Left renal pelvis (tissue), 4 donors: ENCODE measurements at regions not wholly inside any gene's neighbourhood (a gene's known extent, or its start where the extent isn't known, plus 50 kb on each side); places are given as distances from the start of the nearest gene placed in this dataset.
"Not testable (repeated sequence)": the region's sequence is repeated elsewhere in the genome, so short reads cannot be mapped to it uniquely, and the experiment has no call there.

ENCODE experiments used
- DNase-seq, 4 donors: peaks; one replicate each; pipeline ENCODE4 v3.0.0-alpha.2; 2013; ENCODE audit warnings: low read depth in 4 of 4, low spot score in 3 of 4

GRCh38 chr1:80194221-80194620 lies 1187.7 kb upstream of the ADGRL4 start:
- DNase-seq = no peak

- no peak for DNase-seq
These were observed 1174.9 kb upstream of the ADGRL4 start for GRCh38 chr1:80181418-80181817.

- DNase-seq = no peak
These were observed 1165.1 kb upstream of the ADGRL4 start for GRCh38 chr1:80171631-80172030.

- DNase-seq = peak in 1 of 4 donors; percentile 12
These were observed 1164.4 kb upstream of the ADGRL4 start for GRCh38 chr1:80170811-80171485.

DNA sequence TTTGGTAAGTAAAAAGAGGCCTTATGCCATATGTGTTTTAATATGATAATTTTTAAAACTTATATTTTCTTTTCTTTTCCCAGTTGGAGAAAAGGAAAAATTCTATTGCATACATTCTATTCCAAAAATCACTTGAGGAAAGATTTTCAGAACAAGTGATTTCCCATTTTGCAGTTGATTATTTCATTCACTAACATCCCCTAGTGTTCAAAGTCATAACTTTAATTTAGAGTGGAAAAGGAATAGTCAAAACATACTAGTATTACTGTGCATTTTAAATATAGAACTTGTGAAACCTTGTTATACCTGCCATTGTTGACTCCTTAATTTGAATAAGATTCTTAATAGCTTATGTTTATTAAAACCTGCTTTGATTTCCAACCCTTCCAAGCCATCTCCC lies 1157.6 kb upstream of the ADGRL4 start:
- no peak for DNase-seq

DNA sequence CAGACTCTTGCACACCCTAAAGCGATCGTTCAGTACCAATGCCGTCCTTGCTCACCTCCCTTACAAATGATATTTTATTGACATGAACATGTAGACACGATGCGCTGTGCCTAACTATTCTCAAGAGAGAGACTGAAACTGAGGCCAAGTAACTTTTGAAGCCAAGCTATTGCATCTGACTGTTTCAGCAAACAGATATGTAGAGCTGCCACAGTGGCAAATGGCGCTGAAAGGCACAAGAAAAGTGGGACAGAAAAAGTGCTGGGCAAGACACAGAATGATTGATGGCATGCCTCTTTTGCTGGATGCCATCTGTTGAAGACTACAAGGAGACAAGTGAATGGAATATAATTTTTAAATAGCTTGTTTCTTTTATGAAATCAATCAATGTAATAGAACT lies 1157.2 kb upstream of the ADGRL4 start:
- no peak for DNase-seq

DNA sequence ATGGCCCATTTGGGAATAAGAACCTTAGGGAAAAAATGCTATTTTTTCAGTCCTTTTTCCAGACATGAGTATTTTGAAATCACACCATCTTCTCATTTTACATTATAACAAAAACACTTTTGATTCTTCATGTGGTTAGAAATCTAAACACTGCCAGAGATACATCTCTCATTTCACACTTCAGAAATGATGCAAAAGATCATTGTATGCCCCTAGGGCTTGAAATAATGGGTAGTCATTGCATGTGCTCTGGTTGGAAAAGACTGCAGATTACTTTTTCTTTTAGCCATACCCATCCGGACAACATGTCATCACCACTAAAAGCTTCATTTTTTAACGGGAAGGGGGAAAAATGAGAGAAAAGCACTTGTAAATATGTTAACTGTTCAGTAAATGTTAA lies 1152.2 kb upstream of the ADGRL4 start:
- DNase-seq = no peak

DNA sequence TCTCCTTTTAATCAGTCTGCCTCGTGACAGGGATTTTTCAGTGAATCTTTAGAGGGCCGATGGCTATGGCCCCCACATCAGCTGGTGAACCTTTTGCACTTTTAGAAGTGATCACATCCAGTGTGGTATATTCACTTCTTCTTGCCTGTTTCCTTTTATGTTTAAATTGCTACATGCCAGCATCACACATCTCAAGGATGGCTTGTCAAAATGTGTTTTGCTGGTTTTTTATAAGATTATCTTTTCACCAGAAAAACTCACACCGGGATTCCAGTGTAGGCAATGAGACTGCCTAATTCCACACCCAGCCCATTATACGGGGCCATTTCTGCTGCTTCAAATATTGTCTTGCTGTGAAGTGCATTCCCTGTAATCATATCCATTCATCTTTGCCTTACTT lies 1151.7 kb upstream of the ADGRL4 start:
- no peak for DNase-seq

- DNase-seq = no peak
These were observed 1148.8 kb upstream of the ADGRL4 start for GRCh38 chr1:80155371-80155770.

- DNase-seq = no peak
These were observed 1147.6 kb upstream of the ADGRL4 start for GRCh38 chr1:80154176-80154575.

- DNase-seq = no peak
These were observed 1147.2 kb upstream of the ADGRL4 start for GRCh38 chr1:80153762-80154161.

DNA sequence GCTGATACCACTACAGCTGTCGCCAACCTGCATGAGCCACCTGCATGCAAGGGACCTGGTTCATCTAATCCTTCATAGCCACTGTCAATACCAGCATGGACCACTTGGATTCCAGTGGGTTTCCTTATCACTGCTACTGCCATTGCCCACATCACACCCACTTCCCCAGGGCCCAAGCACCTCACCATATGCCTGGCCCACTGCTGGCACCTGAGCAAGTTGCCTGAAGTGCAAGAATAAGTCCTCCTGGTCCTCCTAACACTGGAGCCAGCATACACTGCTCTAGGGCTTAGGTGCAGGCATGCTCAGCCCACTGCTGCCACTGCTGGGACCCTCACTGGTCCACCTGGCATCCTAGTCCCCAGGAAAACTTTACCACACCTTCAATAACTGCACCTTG lies 1136.8 kb upstream of the ADGRL4 start:
- DNase-seq = no peak

- DNase-seq = not testable (repeated sequence)
These were observed 1131.5 kb upstream of the ADGRL4 start for GRCh38 chr1:80137946-80138602.

- no peak for DNase-seq
These were observed 1106.9 kb upstream of the ADGRL4 start for GRCh38 chr1:80113168-80114038.

DNA sequence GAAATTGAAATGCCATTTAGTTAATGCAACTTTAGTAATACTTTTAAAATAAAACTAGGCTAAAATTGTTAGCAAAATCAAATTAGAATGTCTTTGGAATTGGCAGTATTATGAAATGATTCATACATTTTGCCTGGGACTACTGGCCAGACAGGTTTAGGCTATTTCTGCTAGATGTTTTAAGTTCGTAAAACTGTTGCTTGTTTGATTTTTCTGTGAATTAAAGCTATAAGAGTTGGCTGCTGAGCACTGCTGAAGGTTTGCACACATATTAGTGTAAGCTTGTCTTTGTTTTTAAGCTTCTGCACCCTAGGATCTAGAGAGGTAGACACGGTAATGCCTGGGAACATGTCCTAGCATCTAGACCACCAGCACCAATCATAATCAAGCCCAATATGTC lies 1094.6 kb upstream of the ADGRL4 start:
- DNase-seq = no peak

GRCh38 chr1:80099713-80100112 lies 1093.2 kb upstream of the ADGRL4 start:
- no peak for DNase-seq

DNA sequence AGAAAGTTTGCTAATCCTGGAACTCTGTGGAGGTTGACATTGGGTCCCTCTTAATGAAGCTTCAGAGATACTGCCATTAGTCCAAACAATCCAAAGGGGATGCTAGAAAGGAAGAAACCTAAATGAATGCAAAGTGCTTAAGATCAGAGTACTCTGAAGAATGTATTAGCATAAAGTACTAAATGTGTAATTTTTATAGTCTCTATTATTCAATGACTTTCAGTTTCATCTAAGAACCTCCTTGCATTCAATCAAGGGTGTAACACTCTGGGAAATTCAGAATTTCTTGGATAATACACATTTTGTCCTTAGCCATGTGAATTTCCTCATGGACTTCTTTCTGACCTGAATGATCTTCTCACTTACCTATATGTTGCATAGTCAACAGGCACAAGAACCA lies 1078.5 kb upstream of the ADGRL4 start:
- no peak for DNase-seq

GRCh38 chr1:80083892-80084291 lies 1077.4 kb upstream of the ADGRL4 start:
- DNase-seq = no peak

GRCh38 chr1:80076469-80076868 lies 1069.9 kb upstream of the ADGRL4 start:
- no peak for DNase-seq

- no peak for DNase-seq
These were observed 1068.8 kb upstream of the ADGRL4 start for GRCh38 chr1:80075351-80075750.

DNA sequence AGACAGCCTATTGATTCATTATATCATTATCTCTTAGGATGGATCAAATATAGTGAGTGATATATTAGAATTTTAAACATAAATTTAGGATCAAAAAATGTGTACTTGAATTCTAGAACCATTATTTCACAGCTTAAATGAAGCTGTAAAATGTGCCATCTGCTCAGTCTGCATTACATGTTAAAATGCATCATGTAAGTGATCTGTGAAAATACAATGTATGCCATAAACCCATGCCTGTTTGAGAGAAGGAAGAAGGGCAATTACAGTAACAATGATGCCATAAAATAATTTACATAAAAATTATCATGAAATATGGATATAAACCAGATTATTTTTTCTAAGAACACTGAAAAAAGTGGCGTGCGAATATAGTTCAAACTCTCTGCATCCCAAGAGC lies 1066.0 kb upstream of the ADGRL4 start:
- no peak for DNase-seq

GRCh38 chr1:80066060-80066459 lies 1059.5 kb upstream of the ADGRL4 start:
- DNase-seq = no peak
